Heart right ventricle (tissue), 16 donors: ENCODE measurements at regions not wholly inside any gene's neighbourhood (a gene's known extent, or its start where the extent isn't known, plus 50 kb on each side); places are given as distances from the start of the nearest gene placed in this dataset.

Experiments used
- ATAC-seq, 8 donors: fragments of 200-7000 bp; cut with Tn5 transposase; one replicate each; pipeline ENCODE4 v1.9.1; 2020; ENCODE audit warnings: mild to moderate bottlenecking in 8 of 8, moderate library complexity in 8 of 8, moderate number of reproducible peaks in 1 of 8
- DNase-seq, 2 donors: peaks; one replicate each; pipeline ENCODE4 v3.0.0-alpha.2; 2020
- H3K27ac ChIP-seq, 10 donors: fragments of 200-600 bp; sonication (generic) in 2 of 10; one replicate each; pipeline versions ENCODE4 v1.5.0 to v1.8.0; 2020 to 2022; ENCODE audit warnings: mild to moderate bottlenecking in 3 of 10
- H3K27me3 ChIP-seq, 7 donors: fragments of 200-600 bp; one replicate each; pipeline ENCODE4 v1.8.0; 2021 to 2022; ENCODE audit warnings: mild to moderate bottlenecking in 2 of 7
- H3K36me3 ChIP-seq, 9 donors: fragments of 200-600 bp; sonication (generic) in 1 of 9; one replicate each; pipeline versions ENCODE4 v1.5.0 to v1.8.0; 2020 to 2022; ENCODE audit warnings: mild to moderate bottlenecking in 2 of 9
- H3K4me1 ChIP-seq, 9 donors: fragments of 200-600 bp; sonication (generic) in 1 of 9; one replicate each; pipeline versions ENCODE4 v1.5.0 to v1.8.0; 2020 to 2022; ENCODE audit warnings: mild to moderate bottlenecking in 4 of 9
- H3K4me3 ChIP-seq, 10 donors: fragments of 200-600 bp; sonication (generic) in 2 of 10; one replicate each; pipeline versions ENCODE4 v1.5.0 to v1.8.0; 2020 to 2022; ENCODE audit warnings: mild to moderate bottlenecking in 7 of 10, moderate library complexity in 2 of 10
- H3K9me3 ChIP-seq, 11 donors: fragments of 200-600 bp in 10 of 11; sonication (generic) in 2 of 11; one replicate each; pipeline versions ENCODE4 v1.5.0 to v1.8.0; 2013 to 2022; ENCODE audit warnings: mild to moderate bottlenecking in 2 of 11, control low read depth in 1 of 11, moderate library complexity in 1 of 11
- CTCF ChIP-seq, 9 donors: fragments of 200-600 bp; sonication (generic) in 2 of 9; IDR thresholded peaks; one replicate each; pipeline versions ENCODE4 v1.5.0 to v1.8.0; 2021 to 2022; ENCODE audit warnings: antibody characterized with exemption in 9 of 9, mild to moderate bottlenecking in 5 of 9, moderate library complexity in 1 of 9
- WGBS, 2 donors: extraction: QIAGEN DNeasy Blood & Tissue Kit; methylation state at CpG; one replicate each; pipeline ENCODE4 v1.1.7; 2013; ENCODE audit warnings: inconsistent platforms in 1 of 2; 5-methylcytosine and 5-hydroxymethylcytosine counted together
- intact Hi-C, 10 donors: fragments of 100-400 bp; cut with DNase I; formaldehyde crosslinking; loops; one replicate each; pipeline versions ENCODE4 v1.11.1 to v1.14.2; 2022
- donor health status: Arrhythmogenic right ventricular cardiomyopathy.
- donor health status: ischemic (EF 13 %, LVEDD 7.1; RV severe dilation, severe dysfunction).
- donor health status: healthy with polysubstance abuse.
- donor health status: DM: no; HTN: yes; CAD: no.
- donor health status: DM: no; HTN: no; CAD: no.
- donor health status: ischemic (EF 25% LVEDD 6.9; RV normal size, moderate dysfunction).
- donor health status: ischemic (EF 25% LVEDD 5.7; RV mildly dilated, moderate dysfunction).
- donor health status: healthy.
- donor health status: DM: yes; HTN: yes; CAD: no.
- donor health status: Ischemic cardiomyopathy.
- donor health status: ischemic (EF 35%, LVEDD 5.7; RV mildly dilated, moderate dysfunction).
- donor health status: nonischemic (EF 11% LVEDD 7.7; RV severe dilation, severe dysfunction).
- donor health status: DM: yes; HTN: yes; CAD: no.
- donor health status: PGD.
- donor health status: ischemic (EF 29% LVEDD 5.4; RV normal size, mild dysfunction).
- donor health status: nonischemic (EF 23%, LVEDD 6.1; RV moderate dilation, normal function).

- Histone ChIP-seq H3K36me3 (no peaks in the 10 kb centered on the region), H3K4me1 (no peaks in the 10 kb centered on the region), H3K4me3 (no peak overlapping the region), H3K9me3 (peaks cover 0 to 5% (median 0%) of the 10 kb centered on the region in 11 donors), H3K27ac (no peak overlapping the region), H3K27me3 (no peaks in the 10 kb centered on the region)
- no peak for ATAC-seq
- no peak for TF ChIP-seq CTCF (IDR thresholded peaks at IDR 0.05)
- intact Hi-C loops: no loop called here
- no peak for DNase-seq
These were observed 908.5 kb upstream of the MANEA start for GRCh38 chr6:94668876-94669275.

GRCh38 chr6:94658929-94659328 is 918.4 kb upstream of the MANEA start:
- H3K27ac ChIP-seq: no peak overlapping the region
- no peak for DNase-seq
- no peaks in the 10 kb centered on the region for H3K4me1 ChIP-seq
- no peak for TF ChIP-seq CTCF (IDR thresholded peaks at IDR 0.05)
- no peak overlapping the region for H3K4me3 ChIP-seq
- intact Hi-C loops: no loop called here
- WGBS, 2 donors: 59 to 71% methylated on average over 4 of the region's 4 CpGs
- no peaks in the 10 kb centered on the region for H3K36me3 ChIP-seq
- peaks cover 0 to 20% (median 0%) of the 10 kb centered on the region in 11 donors for H3K9me3 ChIP-seq
- ATAC-seq: no peak
- H3K27me3 ChIP-seq: no peaks in the 10 kb centered on the region

GRCh38 chr6:94651239-94651638 is 926.1 kb upstream of the MANEA start:
- Histone ChIP-seq H3K4me1 (no peaks in the 10 kb centered on the region), H3K27me3 (no peaks in the 10 kb centered on the region), H3K27ac (no peak overlapping the region), H3K9me3 (peaks cover 0 to 15% (median 0%) of the 10 kb centered on the region in 11 donors), H3K4me3 (no peak overlapping the region), H3K36me3 (no peaks in the 10 kb centered on the region)
- no peak for TF ChIP-seq CTCF (IDR thresholded peaks at IDR 0.05)
- ATAC-seq: no peak
- 73 to 80% methylated on average over 3 of the region's 3 CpGs for WGBS, 2 donors
- intact Hi-C loops: no loop called here
- DNase-seq: no peak

- Histone ChIP-seq H3K27me3 (no peaks in the 10 kb centered on the region), H3K36me3 (no peaks in the 10 kb centered on the region), H3K27ac (no peak overlapping the region), H3K4me1 (no peaks in the 10 kb centered on the region), H3K4me3 (no peak overlapping the region), H3K9me3 (peaks cover 0 to 5% (median 0%) of the 10 kb centered on the region in 11 donors)
- TF ChIP-seq CTCF (IDR thresholded peaks at IDR 0.05): no peak
- ATAC-seq (no peak), DNase-seq (no peak)
- intact Hi-C loops: no loop called here
These were observed 932.1 kb upstream of the MANEA start for GRCh38 chr6:94645191-94645590.

GRCh38 chr6:94639564-94639963 is 937.8 kb upstream of the MANEA start:
- Histone ChIP-seq H3K9me3 (no peaks in the 10 kb centered on the region), H3K27ac (no peak overlapping the region), H3K36me3 (no peaks in the 10 kb centered on the region), H3K4me3 (no peak overlapping the region), H3K4me1 (no peaks in the 10 kb centered on the region), H3K27me3 (no peaks in the 10 kb centered on the region)
- DNase-seq: no peak
- intact Hi-C loops: no loop called here
- no peak for ATAC-seq
- no peak for TF ChIP-seq CTCF (IDR thresholded peaks at IDR 0.05)
- 70 to 87% methylated on average over 5 of the region's 5 CpGs for WGBS, 2 donors
